ENCODE measurements at regions not wholly inside any gene's neighbourhood (a gene's known extent, or its start where the extent isn't known, plus 50 kb on each side); places are given as distances from the start of the nearest gene placed in this dataset.

GRCh38 chr15:87549860-87550259, 706.7 kb downstream of the NTRK3 start:
- TF ChIP-seq CTCF (IDR thresholded peaks at IDR 0.05) (no peak), POLR2AphosphoS5 (IDR thresholded peaks at IDR 0.05) (no peak)

All from prostate gland (tissue), 2 donors.